T1000 (cell line): ENCODE measurements at regions not wholly inside any gene's neighbourhood (a gene's known extent, or its start where the extent isn't known, plus 50 kb on each side); places are given as distances from the start of the nearest gene placed in this dataset.
A peak's percentile ranks its signal among the peaks of the same experiment; 100 is the strongest.
"Not testable (repeated sequence)": the region's sequence is repeated elsewhere in the genome, so short reads cannot be mapped to it uniquely, and the experiment has no call there.

Source experiments
- DNase-seq: peaks from one replicate; lab custom pipeline; 2025; ENCODE audit warnings: mixed read lengths; lab: John Stamatoyannopoulos, UW

- DNase-seq: no peak
These were observed 592.9 kb downstream of the TBC1D22A start for GRCh38 chr22:47355388-47355725.

GRCh38 chr22:47354668-47355387 is 592.4 kb downstream of the TBC1D22A start:
- no peak for DNase-seq

- DNase-seq: no peak
These were observed 590.7 kb downstream of the TBC1D22A start for GRCh38 chr22:47352920-47353700.

- DNase-seq: no peak
These were observed 589.6 kb downstream of the TBC1D22A start for GRCh38 chr22:47351836-47352579.

GRCh38 chr22:47346287-47346686 is 583.8 kb downstream of the TBC1D22A start:
- DNase-seq: not testable (repeated sequence)

- no peak for DNase-seq
These were observed 582.6 kb downstream of the TBC1D22A start for GRCh38 chr22:47345025-47345424.

- no peak for DNase-seq
These were observed 582.0 kb downstream of the TBC1D22A start for GRCh38 chr22:47344414-47344813.

- no peak for DNase-seq
These were observed 581.2 kb downstream of the TBC1D22A start for GRCh38 chr22:47343611-47344010.

- no peak for DNase-seq
These were observed 580.0 kb downstream of the TBC1D22A start for GRCh38 chr22:47342446-47342845.

GRCh38 chr22:47341464-47341863 is 579.0 kb downstream of the TBC1D22A start:
- no peak for DNase-seq

GRCh38 chr22:47340851-47341436 is 578.5 kb downstream of the TBC1D22A start:
- no peak for DNase-seq

- DNase-seq: peak; percentile 57
These were observed 574.7 kb downstream of the TBC1D22A start for GRCh38 chr22:47337161-47337621.

GRCh38 chr22:47335958-47336357 is 573.5 kb downstream of the TBC1D22A start:
- DNase-seq: no peak

GRCh38 chr22:47335460-47335859 is 573.0 kb downstream of the TBC1D22A start:
- no peak for DNase-seq

- no peak for DNase-seq
These were observed 572.2 kb downstream of the TBC1D22A start for GRCh38 chr22:47334601-47335000.

GRCh38 chr22:47333625-47334024 is 571.2 kb downstream of the TBC1D22A start:
- DNase-seq: peak; percentile 34

GRCh38 chr22:47332246-47332980 is 570.0 kb downstream of the TBC1D22A start:
- no peak for DNase-seq

GRCh38 chr22:47331750-47332149 is 569.3 kb downstream of the TBC1D22A start:
- DNase-seq: no peak

GRCh38 chr22:47329727-47330650 is 567.5 kb downstream of the TBC1D22A start:
- no peak for DNase-seq

- peak; percentile 78 for DNase-seq
These were observed 566.2 kb downstream of the TBC1D22A start for GRCh38 chr22:47328550-47329243.
